ACHN (cell line): ENCODE measurements at regions not wholly inside any gene's neighbourhood (a gene's known extent, or its start where the extent isn't known, plus 50 kb on each side); places are given as distances from the start of the nearest gene placed in this dataset.
"Not testable (repeated sequence)": the region's sequence is repeated elsewhere in the genome, so short reads cannot be mapped to it uniquely, and the experiment has no call there.

Source experiments
- DNase-seq: peaks from one replicate; pipeline ENCODE4 v3.0.0-alpha.2; 2015
- in situ Hi-C: cut with HindIII; loops from 2 replicates; pipeline ENCODE4 v1.10.0; 2017; ENCODE audit warnings: low sequenced_read_pairs, low pct_ligation_motif_present, low pct_unique_long_range_greater_than_20kb

DNA sequence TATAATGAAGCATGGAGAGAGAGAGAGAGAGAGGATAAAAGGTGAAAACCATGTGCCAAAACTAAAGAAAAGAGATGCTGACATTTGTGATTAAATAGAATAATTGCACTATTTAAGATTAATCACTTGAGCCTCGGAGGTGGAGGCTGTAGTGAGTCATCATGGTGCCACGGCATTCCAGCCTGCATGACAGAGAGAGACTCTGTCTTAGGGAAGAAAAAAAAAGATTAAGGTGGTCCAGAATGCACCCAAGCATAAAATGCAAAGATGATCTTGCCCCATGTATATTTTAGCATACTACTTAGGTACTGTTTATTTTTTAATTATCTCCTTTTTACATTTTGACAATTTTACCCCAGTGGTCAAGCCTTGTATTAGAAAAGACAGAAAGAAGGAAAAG is 742.5 kb downstream of the SPATA31A1 start:
- in situ Hi-C loops = not testable (repeated sequence)
- DNase-seq = peak; percentile 34

DNA sequence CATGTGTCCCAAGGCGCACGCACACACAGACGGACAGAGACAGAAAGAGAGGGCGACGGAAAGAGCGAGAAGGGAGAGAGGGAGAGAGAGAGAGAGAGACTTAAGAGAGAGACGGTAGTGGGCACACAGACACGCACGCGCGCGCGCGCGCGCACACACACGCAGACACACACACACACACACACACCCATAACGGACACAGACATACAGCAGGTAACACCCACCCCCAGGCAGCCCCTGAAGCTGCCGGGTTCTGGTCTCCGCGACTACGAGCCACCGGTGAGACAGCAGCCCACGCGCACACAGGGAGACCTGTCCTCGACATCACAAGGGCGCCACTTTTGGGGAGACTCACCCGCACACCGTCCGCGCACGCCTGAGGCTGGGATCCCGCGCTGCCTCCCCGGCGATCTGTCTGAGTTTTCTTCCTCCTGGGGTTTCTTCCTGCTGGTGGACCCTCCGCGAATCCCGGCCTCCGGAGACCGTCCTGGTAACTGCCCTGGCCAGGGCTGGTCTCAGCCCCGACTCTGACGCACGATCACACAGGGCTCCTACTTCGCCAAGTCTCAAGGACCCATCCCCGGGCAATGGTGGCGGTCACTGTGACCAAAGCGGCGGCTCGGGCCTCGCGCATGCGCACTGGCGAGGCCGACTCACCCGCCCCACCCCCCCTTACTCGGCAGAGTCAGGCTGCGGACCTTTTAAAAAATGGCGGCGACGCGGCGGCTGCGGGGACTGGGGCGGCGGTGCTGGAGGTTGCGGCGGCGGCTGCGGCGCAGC is 750.7 kb downstream of the SPATA31A1 start:
- DNase-seq, in situ Hi-C loops: not testable (repeated sequence)

DNA sequence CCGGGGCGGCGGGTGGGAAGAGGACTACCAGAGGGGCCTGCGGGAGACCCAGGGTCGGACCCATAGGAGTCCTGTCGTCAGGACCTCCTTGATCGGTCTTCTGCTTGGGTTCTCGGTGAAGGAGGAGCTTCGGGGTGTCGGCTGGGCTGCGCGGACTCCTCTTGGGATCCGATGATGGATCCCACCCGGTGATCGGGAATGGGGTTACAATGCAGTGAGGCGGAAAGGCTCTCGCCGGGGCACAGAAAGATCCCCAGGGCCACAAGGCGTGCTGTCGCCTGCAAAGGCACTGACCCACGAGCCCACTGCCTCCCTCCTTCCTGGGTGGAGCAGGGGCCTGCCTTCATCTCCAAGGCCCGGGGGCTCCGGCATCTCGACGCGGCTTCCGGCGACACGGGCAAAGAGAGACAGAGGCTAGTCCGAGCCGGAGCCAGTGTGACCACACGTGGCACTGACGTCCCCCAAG is 751.3 kb downstream of the SPATA31A1 start:
- in situ Hi-C loops = not testable (repeated sequence)

DNA sequence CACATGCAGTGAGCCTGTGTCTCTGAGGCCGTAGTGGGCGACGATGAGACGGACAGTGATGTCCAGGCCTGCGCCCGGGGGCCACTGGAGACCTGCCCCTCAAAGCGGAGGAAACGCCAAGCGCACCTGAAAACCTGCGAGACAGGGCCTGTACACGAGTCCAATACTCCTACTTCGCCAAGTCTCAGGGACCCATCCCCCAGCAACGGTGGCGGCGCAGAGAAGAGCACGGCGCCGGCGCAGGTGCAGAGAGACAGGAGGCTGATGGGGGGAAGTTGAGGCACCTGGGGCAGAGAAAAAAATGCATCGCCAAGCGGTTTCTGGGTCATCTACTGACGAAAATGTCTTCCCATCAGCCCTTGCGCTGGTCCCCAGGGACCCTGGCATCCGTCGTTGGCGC is 751.8 kb downstream of the SPATA31A1 start:
- in situ Hi-C loops = not testable (repeated sequence)

More for the DNA sequence above, 751.3 kb downstream of the SPATA31A1 start:
- DNase-seq = not testable (repeated sequence)

DNA sequence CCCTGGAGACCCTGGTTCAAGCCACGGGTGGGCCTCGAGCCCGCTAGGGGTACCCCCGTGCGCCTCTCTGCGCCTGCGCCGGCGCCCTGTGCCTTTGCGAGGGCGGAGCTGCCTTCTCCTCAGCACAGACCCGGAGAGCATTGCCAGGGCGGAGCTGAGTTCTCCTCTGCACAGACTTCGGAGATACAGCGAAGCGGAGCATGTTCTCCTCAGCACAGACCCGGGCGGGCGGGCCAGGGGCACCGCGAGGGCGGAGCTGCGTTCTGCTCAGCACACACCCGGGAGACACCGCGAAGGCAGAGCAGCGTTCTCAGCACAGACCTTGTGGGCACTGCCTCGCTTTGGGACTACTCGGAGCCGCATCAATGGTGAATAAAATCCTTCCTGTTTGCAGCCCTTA is 753.0 kb downstream of the SPATA31A1 start:
- in situ Hi-C loops, DNase-seq: not testable (repeated sequence)

More for the DNA sequence above, 751.8 kb downstream of the SPATA31A1 start:
- DNase-seq = not testable (repeated sequence)

DNA sequence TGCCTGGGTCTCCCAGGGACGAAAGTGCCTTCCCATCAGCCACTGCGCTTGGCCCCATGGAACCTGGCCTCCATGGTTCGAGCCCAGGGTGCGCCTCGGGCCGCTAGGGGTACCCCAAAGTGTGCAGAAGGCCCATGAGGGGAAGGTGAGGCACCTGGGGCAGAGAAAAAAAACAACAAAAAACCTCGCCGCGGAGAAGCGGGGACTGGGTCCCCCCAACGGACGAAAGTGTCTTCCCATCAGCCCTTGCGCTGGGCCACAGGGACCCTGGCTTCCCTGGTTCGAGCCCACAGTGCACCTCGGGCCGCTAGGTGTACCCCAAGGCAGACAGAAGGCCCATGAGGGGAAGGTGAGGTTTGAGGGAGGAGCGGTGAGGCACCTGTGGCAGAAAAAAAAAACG is 755.3 kb downstream of the SPATA31A1 start:
- DNase-seq, in situ Hi-C loops: not testable (repeated sequence)

DNA sequence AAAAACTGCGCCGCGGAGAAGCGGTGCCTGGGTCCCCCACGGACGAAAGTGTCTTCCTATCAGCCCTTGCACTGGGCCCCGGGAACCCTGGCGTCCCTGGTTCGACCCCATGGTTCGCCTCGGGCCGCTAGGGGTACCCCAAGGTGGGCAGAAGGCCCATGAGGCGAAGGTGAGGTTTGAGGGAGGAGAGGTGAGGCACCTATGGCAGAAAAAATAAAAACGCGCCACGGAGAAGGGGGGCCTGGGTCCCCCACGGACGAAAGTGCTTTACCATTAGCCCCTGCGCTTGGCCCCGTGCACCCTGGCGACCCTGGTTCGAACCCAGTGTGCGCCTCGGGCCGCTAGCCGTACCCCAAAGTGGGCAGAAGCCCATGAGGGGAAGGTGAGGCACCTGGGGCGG is 756.1 kb downstream of the SPATA31A1 start:
- in situ Hi-C loops, DNase-seq: not testable (repeated sequence)

DNA sequence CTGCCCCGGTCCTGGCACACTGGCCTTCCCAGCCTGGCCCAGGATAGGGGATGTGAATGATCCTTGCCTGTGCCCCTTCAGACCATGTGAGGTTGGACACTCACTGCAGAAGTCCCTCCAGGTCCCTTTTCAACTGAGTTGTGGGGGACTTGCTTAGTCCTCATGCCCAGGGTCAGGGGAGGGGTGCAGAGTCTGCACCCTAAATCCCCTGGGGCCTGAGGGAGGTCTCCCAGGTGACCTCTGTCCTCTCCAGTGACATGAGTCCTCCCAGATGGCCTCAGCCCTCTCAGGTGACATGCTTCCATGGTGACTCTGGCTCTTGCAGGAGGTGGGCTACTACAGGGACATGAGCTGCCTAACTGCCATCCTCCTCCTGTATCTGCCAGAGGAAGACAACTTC is 775.1 kb downstream of the SPATA31A1 start:
- in situ Hi-C loops, DNase-seq: not testable (repeated sequence)

DNA sequence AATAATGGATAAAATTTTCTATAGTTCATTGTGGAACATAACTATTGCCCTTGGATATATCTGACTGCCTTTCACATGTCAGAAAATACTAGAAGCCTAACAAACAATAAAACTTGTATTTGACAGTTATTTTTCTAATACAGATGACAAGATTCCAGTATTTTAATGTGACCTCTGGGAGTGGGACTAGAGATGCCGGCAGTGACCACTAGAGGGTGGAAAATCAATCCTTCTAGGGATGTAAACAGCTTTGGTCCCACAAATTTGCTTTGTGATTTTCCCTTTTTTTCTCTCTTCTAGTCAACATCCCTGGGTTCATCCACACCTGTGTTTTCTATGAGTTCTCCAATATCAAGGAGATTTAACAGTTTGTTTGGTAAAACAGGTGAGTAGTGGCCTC is 813.7 kb downstream of the SPATA31A1 start:
- in situ Hi-C loops = not testable (repeated sequence)

DNA sequence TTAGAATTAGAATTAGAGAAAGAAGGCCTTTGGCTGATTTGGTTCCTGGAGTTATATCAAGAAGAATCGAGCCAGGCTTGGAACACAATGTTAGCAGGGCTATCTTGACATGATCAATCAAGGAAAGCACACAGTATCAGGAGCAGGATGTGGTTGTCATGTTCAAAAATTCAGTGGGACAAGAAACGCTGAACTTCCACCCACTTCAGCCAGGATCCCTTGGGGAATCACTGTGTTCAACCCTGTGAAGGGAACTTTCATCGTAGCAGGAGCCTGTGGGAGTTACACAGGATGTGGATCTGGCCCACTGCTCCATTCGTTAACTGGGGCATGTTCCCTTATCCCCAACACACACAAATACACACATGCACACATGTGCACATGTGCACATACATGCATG is 817.8 kb downstream of the SPATA31A1 start:
- in situ Hi-C loops, DNase-seq: not testable (repeated sequence)

More for the DNA sequence above, 813.7 kb downstream of the SPATA31A1 start:
- not testable (repeated sequence) for DNase-seq

DNA sequence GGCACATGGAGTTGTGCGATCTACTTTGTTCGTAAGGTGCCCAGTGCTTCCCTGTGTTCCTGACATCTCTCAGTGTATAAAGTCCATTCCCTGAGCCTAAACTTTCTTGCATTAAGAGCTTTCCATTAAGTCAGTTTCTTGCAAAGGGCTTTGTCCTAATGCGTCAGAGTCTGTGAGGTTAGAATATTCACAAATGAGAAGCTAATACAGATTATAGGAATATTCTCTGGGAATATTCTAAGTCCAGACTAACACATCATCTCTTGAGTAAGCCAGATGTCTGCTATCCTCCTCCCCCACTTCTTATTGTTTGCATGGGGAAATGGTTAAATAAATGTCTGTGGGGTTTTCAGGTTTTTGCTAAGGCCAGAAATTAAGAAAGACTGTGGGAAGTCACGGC is 818.6 kb downstream of the SPATA31A1 start:
- DNase-seq, in situ Hi-C loops: not testable (repeated sequence)

DNA sequence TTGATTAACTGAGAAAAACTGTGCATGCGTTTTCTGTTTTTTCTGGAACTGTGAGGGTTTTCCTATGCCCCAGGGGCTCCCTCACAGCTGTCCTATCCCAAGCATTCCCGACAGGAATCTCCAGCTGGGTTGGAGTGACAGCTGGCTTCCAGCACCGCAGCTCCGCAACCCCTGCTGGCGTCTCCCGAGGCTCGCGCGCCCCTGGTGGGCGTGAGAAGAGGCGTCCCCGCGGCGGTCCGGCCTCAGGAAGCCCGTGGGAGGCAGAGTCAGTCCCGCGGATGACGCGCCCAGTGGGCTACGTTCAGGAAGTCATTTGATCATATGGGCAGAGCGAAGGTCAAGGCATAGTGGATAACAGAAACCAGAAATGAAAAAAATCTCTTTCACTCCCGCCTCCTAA is 821.9 kb downstream of the SPATA31A1 start:
- in situ Hi-C loops, DNase-seq: not testable (repeated sequence)

DNA sequence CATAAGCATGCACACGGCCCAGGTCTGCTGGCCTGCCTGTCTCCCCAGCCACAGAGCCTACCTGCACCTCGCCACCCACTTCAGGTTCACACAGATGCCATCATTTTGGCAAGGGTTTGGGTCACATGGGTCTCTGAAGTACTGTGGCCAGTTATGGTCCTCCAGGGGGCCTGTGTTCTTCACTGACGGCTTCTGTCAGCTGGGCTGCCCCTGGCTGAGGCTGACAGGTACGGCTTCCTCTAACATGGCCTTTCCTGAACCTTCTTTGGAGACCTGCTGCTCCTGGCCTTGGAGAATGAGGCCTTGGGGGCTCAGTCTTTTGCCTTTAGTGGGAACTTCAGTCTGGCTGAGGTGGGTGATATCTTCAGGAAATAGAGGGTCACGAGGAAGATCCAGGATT is 835.9 kb downstream of the SPATA31A1 start:
- DNase-seq, in situ Hi-C loops: not testable (repeated sequence)

DNA sequence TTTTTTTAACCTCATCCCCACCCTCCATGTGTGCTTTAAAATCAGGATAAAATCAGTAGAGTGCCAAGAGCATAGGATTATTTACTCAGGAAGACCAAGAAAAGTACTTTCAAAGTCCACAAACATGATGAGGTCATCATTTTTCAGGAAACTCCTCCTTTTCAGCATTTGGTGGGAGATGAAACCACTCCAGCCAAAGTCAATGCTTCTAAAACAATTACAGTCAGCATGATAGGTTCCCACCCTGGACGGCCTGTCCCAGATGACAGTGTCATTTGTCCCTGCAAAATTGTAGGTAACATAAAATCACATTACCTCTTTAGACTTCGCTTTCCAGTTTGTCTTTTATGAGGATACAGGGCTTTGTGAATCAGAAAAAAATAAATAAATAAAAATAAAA is 836.7 kb downstream of the SPATA31A1 start:
- DNase-seq, in situ Hi-C loops: not testable (repeated sequence)

DNA sequence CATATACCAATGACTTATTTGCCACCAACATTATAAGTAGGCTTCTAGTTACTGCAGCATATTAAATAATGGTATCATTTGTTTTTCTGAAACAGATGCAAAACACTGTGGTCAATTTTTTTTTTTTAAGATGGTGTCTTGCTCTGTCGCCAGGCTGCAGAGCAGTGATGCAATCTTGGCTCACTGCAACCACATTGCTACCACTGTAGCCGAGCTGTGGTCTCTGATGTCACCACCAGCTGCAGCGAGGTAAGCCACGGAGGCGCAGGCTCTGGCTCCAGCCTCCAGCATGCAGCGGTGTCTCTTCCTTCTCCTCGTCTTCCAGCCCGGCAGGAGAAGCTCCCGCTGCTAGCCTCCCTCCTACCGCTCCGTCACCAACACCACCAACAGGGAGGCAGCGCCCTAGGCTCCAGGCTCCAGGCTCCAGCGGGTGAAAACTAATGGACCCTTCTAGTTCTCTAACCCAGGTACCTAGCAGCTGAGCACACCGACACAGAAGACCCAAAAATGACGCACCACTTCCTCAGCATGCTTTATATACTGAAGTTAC is 840.8 kb downstream of the SPATA31A1 start:
- DNase-seq, in situ Hi-C loops: not testable (repeated sequence)

DNA sequence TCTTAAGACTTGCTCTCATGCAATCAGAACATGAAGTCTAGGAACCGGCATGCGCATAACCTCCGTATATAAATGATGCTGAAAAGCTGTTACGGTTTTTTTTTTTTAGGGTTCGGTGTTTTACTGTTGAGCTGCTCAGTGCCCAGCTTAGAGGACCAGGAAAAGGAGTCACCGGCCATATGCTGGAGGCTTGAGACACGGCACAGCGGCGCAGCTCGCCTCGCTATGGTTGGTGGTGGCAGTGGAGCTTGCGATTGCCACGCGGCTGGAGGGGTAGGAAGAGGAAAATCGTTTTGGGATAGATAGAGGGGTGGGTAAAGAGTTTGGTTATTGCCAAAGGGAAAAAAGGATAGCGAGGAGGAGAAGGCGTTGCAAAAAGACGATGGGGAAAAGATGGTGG is 841.3 kb downstream of the SPATA31A1 start:
- DNase-seq, in situ Hi-C loops: not testable (repeated sequence)

DNA sequence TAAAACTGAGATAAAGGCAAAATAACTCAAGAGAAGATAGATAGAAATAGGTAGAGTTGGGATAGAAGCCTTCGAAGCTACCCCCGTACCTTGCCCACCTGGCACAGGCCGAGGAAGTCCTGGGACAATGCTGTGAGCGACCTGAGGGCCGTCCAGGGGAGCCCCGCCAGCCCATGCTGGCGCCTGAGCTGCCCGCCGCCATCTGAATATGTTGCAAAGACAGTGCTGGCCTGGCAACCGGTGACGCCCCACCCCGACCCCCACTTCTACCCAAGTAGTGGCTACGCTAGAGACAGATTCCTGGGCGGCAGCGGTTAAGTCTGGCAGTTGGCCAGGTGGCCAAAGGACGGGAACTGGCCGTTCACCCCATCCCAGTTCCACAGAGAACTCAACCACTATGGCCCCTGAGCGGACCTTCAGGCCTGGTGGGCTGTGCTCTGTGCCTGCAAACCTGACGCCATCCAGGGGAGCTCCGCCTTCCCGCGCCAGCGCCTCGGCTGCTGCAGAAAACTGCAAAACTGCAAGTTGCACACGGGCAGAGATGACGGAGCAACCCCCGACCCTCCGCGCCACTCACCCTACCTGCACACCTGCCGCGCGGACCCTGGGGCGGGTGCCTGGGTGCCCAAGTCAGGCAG is 866.2 kb downstream of the SPATA31A1 start:
- in situ Hi-C loops, DNase-seq: not testable (repeated sequence)

DNA sequence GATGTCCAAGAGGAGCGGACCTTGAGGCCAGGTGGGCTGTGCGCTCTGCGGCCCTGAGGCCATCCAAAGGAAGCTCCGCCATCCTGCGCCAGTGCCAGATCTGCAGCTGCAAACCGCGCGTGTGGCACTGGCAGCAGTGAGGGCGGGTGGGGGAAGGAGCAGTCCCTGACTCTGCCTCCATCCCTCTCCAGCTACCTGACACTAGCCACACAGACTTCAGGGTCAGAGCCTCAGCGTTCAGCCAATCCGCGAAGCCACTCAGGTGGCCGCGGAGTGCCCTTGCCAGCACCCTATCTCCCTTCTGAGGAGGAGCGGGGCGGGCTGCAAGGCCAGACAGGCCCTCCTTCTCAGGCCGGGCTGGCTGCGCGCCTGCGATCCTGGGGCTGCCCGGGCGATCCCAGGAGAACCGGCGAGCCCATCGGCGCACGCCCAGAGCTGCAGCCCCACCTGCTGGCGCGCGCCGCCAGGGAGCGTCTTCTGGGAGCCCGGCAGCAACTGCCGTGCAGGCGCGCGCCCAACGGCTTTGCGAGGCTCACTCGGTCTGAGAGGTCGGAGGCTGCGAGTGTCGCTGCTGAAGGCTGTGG is 867.2 kb downstream of the SPATA31A1 start:
- in situ Hi-C loops, DNase-seq: not testable (repeated sequence)

DNA sequence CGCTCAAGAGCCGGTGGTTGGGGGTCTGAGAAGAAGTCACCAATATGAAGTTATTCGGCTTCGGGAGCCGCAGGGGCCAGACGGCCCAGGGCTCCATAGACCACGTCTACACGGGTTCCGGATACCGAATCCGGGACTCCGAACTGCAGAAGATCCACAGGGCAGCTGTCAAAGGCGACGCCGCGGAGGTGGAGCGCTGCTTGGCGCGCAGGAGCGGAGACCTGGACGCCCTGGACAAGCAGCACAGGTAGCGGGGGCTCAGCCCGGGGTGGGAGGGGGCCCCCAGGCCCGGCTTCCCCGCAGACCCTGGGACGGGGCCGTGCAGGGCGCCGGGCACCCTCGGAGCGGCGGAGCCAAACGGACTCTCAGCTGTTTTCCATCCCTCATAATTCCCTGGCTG is 867.9 kb downstream of the SPATA31A1 start:
- in situ Hi-C loops, DNase-seq: not testable (repeated sequence)
